Breast epithelium (tissue), 4 donors: ENCODE measurements at regions not wholly inside any gene's neighbourhood (a gene's known extent, or its start where the extent isn't known, plus 50 kb on each side); places are given as distances from the start of the nearest gene placed in this dataset.

ENCODE experiments used
- DNase-seq, 2 donors: peaks; one replicate each; pipeline ENCODE4 v3.0.0-alpha.2; 2019; ENCODE audit warnings: low spot score in 2 of 2
- H3K27ac ChIP-seq, 2 donors: fragments of 200-600 bp; sonication (generic) in 1 of 2; one replicate each; pipeline ENCODE4 v1.5.1; 2016 to 2019; ENCODE audit warnings: mild to moderate bottlenecking in 1 of 2
- H3K27me3 ChIP-seq, 2 donors: fragments of 200-600 bp; sonication (generic) in 1 of 2; one replicate each; pipeline versions ENCODE4 v1.5.1 to v1.6.0; 2017 to 2019; ENCODE audit warnings: control low read depth in 1 of 2, mild to moderate bottlenecking in 1 of 2
- H3K36me3 ChIP-seq: fragments of 200-600 bp; one replicate; pipeline ENCODE4 v1.5.1; 2019
- H3K4me1 ChIP-seq, 2 donors: fragments of 200-600 bp; sonication (generic); one replicate each; pipeline ENCODE4 v1.5.1; 2016 to 2019; ENCODE audit warnings: control low read depth in 1 of 2
- H3K4me3 ChIP-seq, 3 donors: fragments of 200-600 bp; sonication (generic); 1 replicate in 2 of 3; 2 replicates in 1 of 3; pipeline ENCODE4 v1.5.1; 2016 to 2019; ENCODE audit warnings: mild to moderate bottlenecking in 3 of 3, moderate library complexity in 2 of 3
- H3K9me3 ChIP-seq, 2 donors: fragments of 200-600 bp; sonication (generic) in 1 of 2; one replicate each; pipeline ENCODE4 v1.5.1; 2016 to 2019; ENCODE audit warnings: control low read depth in 1 of 2
- POLR2A ChIP-seq: fragments of 450-650 bp; IDR thresholded peaks from one replicate; pipeline ENCODE4 v1.6.1; 2016; ENCODE audit warnings: antibody characterized with exemption, mild to moderate bottlenecking, moderate library complexity
- POLR2AphosphoS5 ChIP-seq, 3 donors: sonication (generic); formaldehyde crosslinking; IDR thresholded peaks; one replicate each; pipeline ENCODE4 v1.6.1; 2017; ENCODE audit warnings: antibody characterized with exemption in 3 of 3
- intact Hi-C: fragments of 100-400 bp; cut with DNase I; formaldehyde crosslinking; loops from one replicate; pipeline ENCODE4 v1.15.1; 2023; ENCODE audit warnings: low total_unique reads
- TF ChIP-seq, protein P1 (sequence below), 3 donors: fragments of 450-650 bp; IDR thresholded peaks; one replicate each; pipeline ENCODE4 v1.5.1; 2016 to 2017; ENCODE audit warnings: antibody characterized with exemption in 3 of 3, mild to moderate bottlenecking in 3 of 3, moderate library complexity in 3 of 3

DNA sequence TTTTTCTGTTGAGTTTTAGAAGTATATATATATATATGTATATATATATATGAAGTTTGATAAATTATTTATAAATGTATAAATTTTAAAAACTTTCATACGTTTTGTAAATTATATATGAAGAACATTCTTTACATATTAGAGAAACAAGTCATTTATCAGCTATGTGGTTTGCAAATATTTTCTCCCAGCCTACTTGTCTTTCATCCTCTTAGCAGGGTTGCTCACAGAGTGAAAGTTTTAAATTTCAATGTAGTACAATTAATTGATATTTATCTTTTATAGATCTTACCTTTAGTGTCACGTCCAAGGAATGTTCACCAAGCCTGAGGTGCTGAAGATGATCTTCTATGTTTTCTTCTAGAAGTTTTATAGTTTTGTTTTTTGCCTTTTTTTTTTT lies 78.3 kb upstream of the HS6ST1 start:
- Histone ChIP-seq H3K4me1 (no peaks in the 10 kb centered on the region), H3K4me3 (no peak overlapping the region), H3K36me3 (no peaks in the 10 kb centered on the region), H3K27me3 (no peaks in the 10 kb centered on the region), H3K9me3 (no peaks in the 10 kb centered on the region), H3K27ac (no peak overlapping the region)
- intact Hi-C loops, result no loop called here
- no peak for DNase-seq
- TF ChIP-seq, protein P1, sequence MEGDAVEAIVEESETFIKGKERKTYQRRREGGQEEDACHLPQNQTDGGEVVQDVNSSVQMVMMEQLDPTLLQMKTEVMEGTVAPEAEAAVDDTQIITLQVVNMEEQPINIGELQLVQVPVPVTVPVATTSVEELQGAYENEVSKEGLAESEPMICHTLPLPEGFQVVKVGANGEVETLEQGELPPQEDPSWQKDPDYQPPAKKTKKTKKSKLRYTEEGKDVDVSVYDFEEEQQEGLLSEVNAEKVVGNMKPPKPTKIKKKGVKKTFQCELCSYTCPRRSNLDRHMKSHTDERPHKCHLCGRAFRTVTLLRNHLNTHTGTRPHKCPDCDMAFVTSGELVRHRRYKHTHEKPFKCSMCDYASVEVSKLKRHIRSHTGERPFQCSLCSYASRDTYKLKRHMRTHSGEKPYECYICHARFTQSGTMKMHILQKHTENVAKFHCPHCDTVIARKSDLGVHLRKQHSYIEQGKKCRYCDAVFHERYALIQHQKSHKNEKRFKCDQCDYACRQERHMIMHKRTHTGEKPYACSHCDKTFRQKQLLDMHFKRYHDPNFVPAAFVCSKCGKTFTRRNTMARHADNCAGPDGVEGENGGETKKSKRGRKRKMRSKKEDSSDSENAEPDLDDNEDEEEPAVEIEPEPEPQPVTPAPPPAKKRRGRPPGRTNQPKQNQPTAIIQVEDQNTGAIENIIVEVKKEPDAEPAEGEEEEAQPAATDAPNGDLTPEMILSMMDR (IDR thresholded peaks at IDR 0.05), result no peak
- TF ChIP-seq POLR2A (no peak), POLR2AphosphoS5 (IDR thresholded peaks at IDR 0.05) (no peak)

DNA sequence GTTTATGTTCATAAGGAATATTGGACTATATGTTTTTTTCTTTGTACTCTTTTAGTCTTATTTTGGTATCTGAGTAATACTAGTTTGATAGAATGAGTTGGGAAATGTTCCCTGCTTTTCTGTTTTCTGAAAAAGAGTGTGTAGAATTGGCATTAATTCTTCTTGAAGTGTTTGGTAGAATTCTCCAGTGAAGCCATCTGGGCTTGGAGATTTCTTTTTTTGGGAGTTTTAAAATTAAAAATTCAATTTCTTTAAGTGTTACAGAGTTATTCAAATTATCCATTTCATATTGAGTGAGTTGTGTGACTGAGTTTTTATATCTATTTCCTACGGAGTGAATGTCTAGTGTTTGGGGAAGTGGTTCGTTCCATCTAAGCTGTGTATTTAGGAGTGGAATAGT lies 80.6 kb upstream of the HS6ST1 start:
- no peak overlapping the region for H3K4me3 ChIP-seq
- TF ChIP-seq POLR2AphosphoS5 (IDR thresholded peaks at IDR 0.05), result no peak
- TF ChIP-seq, protein P1 (IDR thresholded peaks at IDR 0.05), result no peak
- no peak for TF ChIP-seq POLR2A
- intact Hi-C loops, result no loop called here
- H3K27ac ChIP-seq, result no peak overlapping the region
- no peaks in the 10 kb centered on the region for H3K9me3 ChIP-seq
- no peaks in the 10 kb centered on the region for H3K27me3 ChIP-seq
- no peak for DNase-seq
- H3K4me1 ChIP-seq, result no peaks in the 10 kb centered on the region
- H3K36me3 ChIP-seq, result no peaks in the 10 kb centered on the region

DNA sequence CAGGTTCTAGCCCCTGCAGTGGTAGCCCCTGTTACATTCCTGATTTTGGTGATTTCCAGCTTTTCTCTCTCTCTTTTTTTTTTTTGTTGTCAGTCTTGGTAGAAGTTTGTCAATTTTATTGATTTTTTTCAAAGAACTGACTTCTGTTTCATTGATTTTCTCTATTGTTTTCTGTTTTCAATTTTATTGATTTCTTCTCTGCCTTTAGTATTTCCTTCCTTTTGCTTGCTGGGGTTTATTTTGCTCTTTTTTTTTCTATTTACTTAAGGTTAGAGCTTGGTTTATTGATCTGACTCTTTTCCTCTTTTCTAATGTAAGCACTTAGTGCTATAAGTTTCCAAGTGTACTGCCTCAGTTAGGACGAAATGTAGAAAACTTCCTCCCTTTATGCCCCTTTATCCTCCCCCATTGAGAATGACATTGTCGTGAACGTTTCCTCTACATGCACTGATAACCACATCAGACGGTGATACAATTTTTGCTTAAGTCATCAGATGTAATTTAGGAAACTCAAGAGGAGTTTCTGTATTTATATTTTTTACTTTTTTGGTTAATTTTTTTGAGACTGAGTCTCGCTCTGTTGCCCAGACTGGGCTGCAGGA lies 81.1 kb upstream of the HS6ST1 start:
- Histone ChIP-seq H3K27me3 (no peaks in the 10 kb centered on the region), H3K36me3 (no peaks in the 10 kb centered on the region), H3K4me3 (no peak overlapping the region), H3K9me3 (no peaks in the 10 kb centered on the region), H3K4me1 (no peaks in the 10 kb centered on the region), H3K27ac (no peak overlapping the region)
- DNase-seq, result no peak
- intact Hi-C loops, result no loop called here
- TF ChIP-seq POLR2AphosphoS5 (IDR thresholded peaks at IDR 0.05) (no peak), POLR2A (no peak)
- TF ChIP-seq, protein P1 (IDR thresholded peaks at IDR 0.05), result no peak

DNA sequence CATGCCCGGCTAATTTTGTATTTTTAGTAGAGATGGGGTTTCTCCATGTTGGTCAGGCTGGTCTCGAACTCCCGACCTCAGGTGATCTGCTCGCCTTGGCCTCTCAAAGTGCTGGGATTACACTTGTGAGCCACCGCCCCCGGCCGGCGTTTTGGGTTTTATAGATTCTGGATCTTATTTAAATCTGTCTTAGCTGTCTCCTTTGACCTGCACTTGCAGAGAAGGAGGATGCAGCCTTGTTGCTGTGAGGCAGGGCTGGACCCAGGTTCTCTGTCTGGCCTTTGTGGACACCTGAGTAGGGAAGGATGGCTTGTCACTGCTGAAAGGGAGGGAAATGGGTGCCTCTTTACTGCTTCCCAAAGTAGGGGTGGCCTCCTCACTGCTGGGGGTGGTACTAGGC lies 83.0 kb upstream of the HS6ST1 start:
- intact Hi-C loops, result no loop called here

DNA sequence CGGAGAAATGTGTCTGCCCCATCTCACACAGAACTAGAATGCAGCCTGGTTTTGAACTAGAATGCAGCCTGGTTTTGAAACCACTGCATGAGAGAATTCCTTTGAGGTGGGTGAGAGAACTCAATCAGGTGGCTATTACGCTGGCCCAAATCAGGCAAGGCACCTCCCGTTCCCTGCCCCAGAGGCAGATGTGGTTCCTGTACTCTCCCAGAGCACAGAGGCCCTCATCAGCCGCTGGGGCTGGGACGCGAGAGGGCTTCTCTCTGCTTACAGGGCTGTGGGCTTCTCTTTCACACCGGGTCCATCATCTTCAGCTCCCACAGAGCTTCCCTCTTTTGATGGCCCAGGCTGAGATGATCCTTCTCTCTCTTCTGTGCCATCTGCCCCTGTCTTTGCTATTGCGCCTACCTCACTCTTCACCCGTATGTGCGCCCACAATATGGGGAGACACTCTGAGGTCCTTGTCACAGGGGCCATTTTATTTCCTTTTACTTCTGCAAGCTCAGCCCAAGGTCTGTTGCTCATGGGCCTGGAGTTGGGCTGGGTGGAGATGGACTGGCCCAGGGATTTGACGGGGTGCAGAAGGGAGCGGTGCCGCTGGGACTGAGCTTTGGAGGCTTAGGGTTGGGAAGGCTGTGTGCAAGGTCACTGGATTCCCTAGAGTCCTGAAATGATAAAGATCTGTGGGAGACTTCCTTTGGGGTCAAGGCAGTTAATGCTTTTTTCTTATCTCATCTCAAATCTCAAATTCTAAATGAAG lies 84.4 kb upstream of the HS6ST1 start:
- no peaks in the 10 kb centered on the region for H3K4me1 ChIP-seq
- H3K36me3 ChIP-seq, result no peaks in the 10 kb centered on the region
- H3K27ac ChIP-seq, result no peak overlapping the region
- no peak for TF ChIP-seq POLR2A
- TF ChIP-seq, protein P1 (IDR thresholded peaks at IDR 0.05), result no peak
- no peak for TF ChIP-seq POLR2AphosphoS5 (IDR thresholded peaks at IDR 0.05)
- no peaks in the 10 kb centered on the region for H3K9me3 ChIP-seq
- DNase-seq, result no peak
- intact Hi-C loops, result no loop called here
- no peak overlapping the region for H3K4me3 ChIP-seq
- no peaks in the 10 kb centered on the region for H3K27me3 ChIP-seq

More for the DNA sequence above, 83.0 kb upstream of the HS6ST1 start:
- no peak for TF ChIP-seq POLR2AphosphoS5 (IDR thresholded peaks at IDR 0.05)
- DNase-seq, result no peak
- H3K27ac ChIP-seq, result no peak overlapping the region
- no peaks in the 10 kb centered on the region for H3K9me3 ChIP-seq
- H3K4me1 ChIP-seq, result no peaks in the 10 kb centered on the region
- no peaks in the 10 kb centered on the region for H3K27me3 ChIP-seq
- H3K36me3 ChIP-seq, result no peaks in the 10 kb centered on the region
- no peak overlapping the region for H3K4me3 ChIP-seq
